Mammary epithelial cell (primary cell): ENCODE measurements at regions not wholly inside any gene's neighbourhood (a gene's known extent, or its start where the extent isn't known, plus 50 kb on each side); places are given as distances from the start of the nearest gene placed in this dataset.

ENCODE experiments used
- CTCF ChIP-seq, 2 donors: IDR thresholded peaks in 1 of 2; conservative IDR thresholded peaks in 1 of 2; 2 replicates each; pipeline ENCODE4 v1.5.1; 2011 to 2012; ENCODE audit warnings: inconsistent platforms in 2 of 2, low read length in 2 of 2, mild to moderate bottlenecking in 2 of 2, control low read depth in 1 of 2, low read depth in 1 of 2; ENCODE audit not compliant: insufficient read depth in 1 of 2; ENCODE audit errors: extremely low read depth in 1 of 2
- EZH2 ChIP-seq: IDR thresholded peaks from 2 replicates; pipeline ENCODE4 v1.6.1; 2012; ENCODE audit warnings: low read length, inconsistent platforms, borderline replicate concordance

- no peak for TF ChIP-seq CTCF (conservative IDR thresholded peaks at IDR 0.05 in 1 of 2, IDR thresholded peaks at IDR 0.05 in 1 of 2; ENCODE audit: extremely low read depth in 1 of 2, insufficient read depth in 1 of 2, low read depth in 1 of 2, low read length in 2 of 2)
- TF ChIP-seq EZH2, result no peak
Measured at GRCh38 chr14:34203251-34203722, 252.4 kb upstream of the EGLN3 start.
